ENCODE measurements at regions not wholly inside any gene's neighbourhood (a gene's known extent, or its start where the extent isn't known, plus 50 kb on each side); places are given as distances from the start of the nearest gene placed in this dataset.

DNA sequence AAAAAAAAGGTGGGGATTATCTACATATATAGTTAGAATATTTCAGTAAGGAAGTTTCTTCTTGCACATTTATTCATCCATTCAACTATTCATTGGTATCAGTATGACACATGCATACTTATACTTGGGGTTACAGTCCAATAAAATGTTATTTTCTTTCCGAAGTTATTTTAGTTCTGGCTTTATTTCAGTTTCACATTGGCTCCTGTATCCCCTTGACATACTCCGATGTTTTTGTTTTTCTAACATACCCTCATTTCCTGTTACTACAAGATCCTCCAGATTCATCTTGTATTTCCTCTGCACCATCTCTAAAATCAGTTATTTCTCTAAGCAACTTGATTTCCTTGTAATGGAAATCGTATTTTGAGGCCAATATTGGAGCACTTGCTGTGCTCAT, 435.5 kb upstream of the MON1B start:
- Mint-ChIP-seq H3K4me3 (no peak overlapping the region), H3K9me3 (peaks cover 5% of the 10 kb centered on the region), H3K27me3 (no peaks in the 10 kb centered on the region), H3K27ac (no peak overlapping the region), H3K36me3 (no peaks in the 10 kb centered on the region), H3K4me1 (no peaks in the 10 kb centered on the region)
- ATAC-seq (ENCODE audit: low read depth) (no peak), DNase-seq (no peak)
- POLR2A ChIA-PET, result no interaction called here

DNA sequence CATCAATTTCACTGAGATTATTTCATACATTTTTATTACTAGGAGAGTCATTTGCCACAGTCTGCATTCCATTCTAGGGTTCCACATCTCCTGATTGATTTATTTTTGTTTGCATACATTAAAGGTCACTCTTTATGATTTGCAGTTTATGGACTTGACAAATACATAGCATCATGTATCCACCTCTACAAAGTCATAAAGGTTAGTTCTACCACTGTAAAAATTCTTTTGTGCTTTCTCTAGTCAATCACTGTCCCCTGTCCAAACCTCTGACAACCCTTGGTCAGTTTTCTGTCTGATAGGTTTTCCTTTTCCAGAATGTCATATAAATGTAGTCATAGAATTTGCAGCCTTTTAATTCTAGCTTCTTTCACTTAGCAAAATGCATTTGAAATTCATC, 434.6 kb upstream of the MON1B start:
- DNase-seq (no peak), ATAC-seq (ENCODE audit: low read depth) (no peak)
- Mint-ChIP-seq H3K4me1 (no peaks in the 10 kb centered on the region), H3K27ac (no peak overlapping the region), H3K36me3 (no peaks in the 10 kb centered on the region), H3K4me3 (no peak overlapping the region), H3K27me3 (no peaks in the 10 kb centered on the region), H3K9me3 (peaks cover 6% of the 10 kb centered on the region)
- POLR2A ChIA-PET, result no interaction called here

DNA sequence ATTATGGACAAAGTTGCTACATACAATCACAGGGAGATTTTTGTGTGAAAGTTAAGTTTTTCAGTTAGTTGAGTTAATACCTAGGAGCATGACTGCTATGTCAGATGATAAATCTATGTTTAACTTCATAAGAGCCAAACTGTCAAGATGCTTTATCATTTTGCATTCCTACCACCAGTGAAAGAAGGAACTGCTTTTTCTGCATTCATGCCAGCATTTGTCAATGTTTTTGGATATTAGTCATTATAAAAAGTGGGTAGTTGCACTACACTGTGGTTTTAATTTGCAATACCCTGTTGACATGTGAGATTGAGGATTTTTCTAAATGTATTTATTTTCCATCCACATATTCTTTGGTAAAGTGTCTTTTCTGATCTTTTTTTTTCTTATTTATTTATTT, 434.0 kb upstream of the MON1B start:
- H3K36me3 Mint-ChIP-seq, result no peaks in the 10 kb centered on the region
- POLR2A ChIA-PET, result no interaction called here
- no peaks in the 10 kb centered on the region for H3K27me3 Mint-ChIP-seq

DNA sequence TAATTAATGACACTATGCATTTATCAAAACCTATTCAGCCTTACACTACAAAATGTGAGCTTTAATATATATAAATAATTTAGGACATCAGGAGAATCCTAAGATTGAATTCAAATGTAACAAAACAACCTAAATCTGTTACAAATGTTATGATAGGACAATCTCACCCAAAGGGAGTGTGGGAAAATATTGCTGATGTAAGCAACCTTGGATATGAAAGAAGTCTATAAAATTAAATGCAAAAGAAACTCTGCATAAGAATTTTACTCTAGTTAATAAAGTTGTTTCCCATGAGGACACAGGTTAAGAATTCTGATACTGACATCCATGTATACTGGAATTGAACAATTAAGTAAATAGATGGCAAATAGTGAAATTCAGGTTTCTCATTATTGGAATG, 424.5 kb upstream of the MON1B start:
- Mint-ChIP-seq H3K27me3 (no peaks in the 10 kb centered on the region), H3K4me3 (no peak overlapping the region), H3K9me3 (peaks cover 3% of the 10 kb centered on the region), H3K36me3 (no peaks in the 10 kb centered on the region), H3K27ac (no peak overlapping the region), H3K4me1 (no peaks in the 10 kb centered on the region)
- POLR2A ChIA-PET, result no interaction called here
- no peak for DNase-seq
- no peak for ATAC-seq (ENCODE audit: low read depth)

More for the DNA sequence above, 434.0 kb upstream of the MON1B start:
- no peaks in the 10 kb centered on the region for H3K4me1 Mint-ChIP-seq
- H3K9me3 Mint-ChIP-seq, result peaks cover 7% of the 10 kb centered on the region
- DNase-seq, result no peak
- no peak for ATAC-seq (ENCODE audit: low read depth)
- no peak overlapping the region for H3K27ac Mint-ChIP-seq
- no peak overlapping the region for H3K4me3 Mint-ChIP-seq

DNA sequence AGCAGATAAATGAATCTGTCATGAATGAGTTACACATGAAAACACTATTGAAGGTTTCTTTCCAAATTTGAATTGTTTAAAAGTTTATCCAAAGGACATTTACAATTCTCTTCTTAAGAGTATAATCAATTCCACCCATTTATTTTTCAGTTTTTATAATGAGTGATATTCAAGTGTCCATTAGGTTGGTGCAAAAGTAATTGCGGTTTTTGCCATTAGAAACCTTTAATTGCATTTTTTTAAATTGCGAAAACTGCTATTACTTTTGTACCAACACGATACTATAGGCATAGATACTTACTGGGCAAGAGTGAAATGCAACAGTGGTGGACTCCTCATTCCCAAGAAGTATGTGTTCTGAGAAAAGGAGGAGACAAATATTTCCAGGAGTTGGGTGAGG, 422.7 kb upstream of the MON1B start:
- no peaks in the 10 kb centered on the region for H3K4me1 Mint-ChIP-seq
- no peak overlapping the region for H3K4me3 Mint-ChIP-seq
- POLR2A ChIA-PET, result no interaction called here
- ATAC-seq (ENCODE audit: low read depth), result no peak
- no peaks in the 10 kb centered on the region for H3K27me3 Mint-ChIP-seq
- H3K27ac Mint-ChIP-seq, result no peak overlapping the region
- H3K36me3 Mint-ChIP-seq, result no peaks in the 10 kb centered on the region
- H3K9me3 Mint-ChIP-seq, result peaks cover 2% of the 10 kb centered on the region
- no peak for DNase-seq

DNA sequence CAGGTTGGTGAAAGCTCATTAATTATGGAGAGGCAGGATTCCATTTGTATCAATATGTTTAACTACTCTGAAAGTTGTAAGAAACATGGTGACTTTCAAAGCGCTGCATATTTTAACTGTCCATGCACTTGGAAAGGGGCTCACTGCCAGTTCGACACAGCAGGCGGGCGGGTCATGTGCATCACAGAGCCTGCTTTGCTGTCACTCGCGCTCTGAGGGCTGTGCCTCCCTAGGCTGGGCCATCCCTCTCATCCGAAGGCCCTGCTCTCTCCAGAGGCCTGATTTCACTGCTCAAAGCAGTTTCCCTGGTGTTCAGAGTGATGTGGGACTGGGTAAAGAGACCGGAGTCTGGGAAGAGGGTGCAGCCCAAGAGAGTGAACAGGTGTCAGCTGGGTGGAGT, 422.0 kb upstream of the MON1B start:
- no peaks in the 10 kb centered on the region for H3K4me1 Mint-ChIP-seq
- peaks cover 2% of the 10 kb centered on the region for H3K9me3 Mint-ChIP-seq
- H3K27me3 Mint-ChIP-seq, result no peaks in the 10 kb centered on the region
- no peak overlapping the region for H3K4me3 Mint-ChIP-seq
- DNase-seq, result no peak
- H3K27ac Mint-ChIP-seq, result no peak overlapping the region
- POLR2A ChIA-PET, result no interaction called here
- no peak for ATAC-seq (ENCODE audit: low read depth)
- H3K36me3 Mint-ChIP-seq, result no peaks in the 10 kb centered on the region

DNA sequence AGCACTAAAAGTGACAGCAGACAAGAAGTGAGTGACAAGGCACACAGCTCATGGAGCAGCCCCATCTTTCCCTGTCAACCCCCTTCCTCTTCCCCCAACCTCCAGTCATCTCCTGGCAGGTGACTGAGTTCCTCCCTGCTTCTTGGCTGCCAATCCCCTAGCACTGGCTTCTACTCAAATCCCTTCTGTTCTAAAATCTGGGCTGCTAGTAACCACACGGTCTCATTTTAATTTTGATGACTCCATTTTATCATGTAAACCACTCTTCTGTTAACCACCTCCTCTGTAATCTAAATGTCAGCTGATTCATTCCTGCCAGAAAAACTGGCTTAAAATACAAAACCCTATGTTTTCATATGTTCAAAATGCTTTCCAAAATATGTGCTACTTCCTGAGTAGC, 419.8 kb upstream of the MON1B start:
- Mint-ChIP-seq H3K4me1 (no peaks in the 10 kb centered on the region), H3K9me3 (peaks cover 1% of the 10 kb centered on the region), H3K36me3 (no peaks in the 10 kb centered on the region), H3K27me3 (no peaks in the 10 kb centered on the region), H3K27ac (no peak overlapping the region), H3K4me3 (no peak overlapping the region)
- ATAC-seq (ENCODE audit: low read depth) (no peak), DNase-seq (no peak)
- POLR2A ChIA-PET, result no interaction called here

DNA sequence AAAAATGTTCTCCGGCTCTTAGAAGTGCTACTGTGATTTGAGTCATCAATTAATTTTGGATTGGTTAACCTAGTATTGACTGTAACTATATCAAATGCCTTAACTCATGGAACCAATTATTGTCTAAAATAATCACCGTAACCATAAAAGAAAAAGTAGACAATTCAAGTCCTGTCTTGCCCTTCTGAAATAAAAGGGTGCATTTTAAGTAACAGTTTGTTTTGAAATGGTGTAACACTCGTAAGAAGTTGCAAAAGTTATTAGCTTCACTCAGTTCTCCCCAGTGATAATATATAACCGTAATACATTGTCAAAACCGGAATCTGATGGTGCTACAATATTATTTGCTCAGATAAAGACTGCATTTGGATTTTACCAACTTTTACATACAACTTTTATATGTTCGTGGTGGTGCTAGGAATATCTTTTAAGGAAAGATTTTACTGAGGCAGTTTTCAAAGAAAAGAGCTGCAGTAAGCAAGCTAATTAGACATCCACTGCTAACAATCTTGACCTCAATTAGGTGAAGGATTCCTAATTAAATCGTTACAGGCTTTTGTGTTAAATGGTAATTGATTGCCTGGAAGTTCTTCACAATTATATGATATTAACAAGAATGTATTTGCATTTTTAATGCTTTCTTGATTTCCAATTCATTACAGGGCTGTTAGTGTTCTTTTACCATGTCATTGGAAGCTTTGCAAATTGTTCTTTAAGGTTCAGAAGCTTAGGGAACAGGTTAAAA, 413.1 kb upstream of the MON1B start:
- no peak overlapping the region for H3K27ac Mint-ChIP-seq
- H3K36me3 Mint-ChIP-seq, result no peaks in the 10 kb centered on the region
- H3K4me1 Mint-ChIP-seq, result no peaks in the 10 kb centered on the region
- no peak for DNase-seq
- H3K27me3 Mint-ChIP-seq, result no peaks in the 10 kb centered on the region
- ATAC-seq (ENCODE audit: low read depth), result no peak
- H3K9me3 Mint-ChIP-seq, result peaks cover 2% of the 10 kb centered on the region
- POLR2A ChIA-PET, result no interaction called here
- no peak overlapping the region for H3K4me3 Mint-ChIP-seq

DNA sequence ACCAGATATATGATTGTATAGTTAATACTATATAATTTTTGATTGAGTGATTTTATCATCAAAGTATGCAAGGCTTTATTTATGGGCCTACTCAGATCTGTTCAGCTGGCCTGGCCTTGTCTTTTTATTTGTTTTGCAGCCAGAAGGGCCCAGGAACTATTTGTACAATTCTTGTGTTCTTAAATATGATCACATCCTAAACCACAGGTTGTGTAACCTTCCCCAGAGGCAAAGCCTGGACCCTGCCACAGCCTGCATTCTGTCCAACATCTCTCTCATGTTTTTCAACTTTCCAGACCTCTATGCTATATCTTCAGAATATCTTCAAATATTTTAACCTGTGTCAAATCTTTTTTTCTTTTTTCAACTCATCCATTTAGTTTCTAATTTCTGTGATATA, 410.4 kb upstream of the MON1B start:
- Mint-ChIP-seq H3K9me3 (peaks cover 6% of the 10 kb centered on the region), H3K4me1 (no peaks in the 10 kb centered on the region), H3K27ac (no peak overlapping the region), H3K36me3 (no peaks in the 10 kb centered on the region), H3K4me3 (no peak overlapping the region), H3K27me3 (no peaks in the 10 kb centered on the region)
- POLR2A ChIA-PET, result no interaction called here
- ATAC-seq (ENCODE audit: low read depth) (no peak), DNase-seq (no peak)

DNA sequence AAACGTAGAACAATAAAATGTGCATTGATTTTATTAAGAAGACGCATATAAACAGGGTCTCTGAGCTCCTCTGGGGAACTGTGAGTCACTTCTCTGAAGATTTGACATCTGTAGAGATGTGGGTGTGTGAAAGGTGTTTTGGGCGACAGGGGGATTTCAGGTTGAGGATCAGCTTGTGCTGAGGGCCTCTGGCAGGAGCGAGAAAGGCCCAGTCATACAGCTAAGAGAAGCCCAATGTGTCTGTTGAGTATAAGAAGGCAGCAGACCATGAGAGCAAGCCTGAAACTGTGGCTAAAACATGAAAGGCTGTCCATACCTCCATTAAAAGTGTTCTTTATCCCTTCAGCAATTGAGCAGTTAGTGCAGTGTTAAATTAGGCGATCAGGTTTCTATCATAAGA, 406.5 kb upstream of the MON1B start:
- DNase-seq, result no peak
- POLR2A ChIA-PET, result no interaction called here

DNA sequence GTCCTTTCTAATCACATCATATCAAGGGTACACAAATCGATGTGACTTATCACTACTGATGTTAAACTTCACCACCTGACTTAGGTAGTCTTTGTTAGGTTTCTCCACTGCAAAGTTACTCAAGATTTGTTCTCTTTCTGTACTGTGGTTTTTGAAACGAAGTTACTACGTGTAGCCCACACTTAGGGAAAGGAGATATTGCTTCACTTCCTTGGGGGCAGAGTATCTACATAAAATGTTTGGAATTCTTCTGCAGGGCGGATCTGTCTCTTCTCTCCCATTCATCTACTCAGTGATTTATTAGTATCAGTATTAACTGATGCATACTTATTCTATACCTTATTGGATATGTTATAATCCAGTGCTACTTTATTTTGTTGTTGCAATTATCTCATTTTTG, 403.6 kb upstream of the MON1B start:
- Mint-ChIP-seq H3K27me3 (no peaks in the 10 kb centered on the region), H3K4me1 (no peaks in the 10 kb centered on the region), H3K4me3 (no peak overlapping the region), H3K27ac (no peak overlapping the region), H3K9me3 (peaks cover 11% of the 10 kb centered on the region), H3K36me3 (no peaks in the 10 kb centered on the region)
- POLR2A ChIA-PET, result no interaction called here
- no peak for ATAC-seq (ENCODE audit: low read depth)
- DNase-seq, result no peak

More for the DNA sequence above, 406.5 kb upstream of the MON1B start:
- no peak overlapping the region for H3K27ac Mint-ChIP-seq
- no peak for ATAC-seq (ENCODE audit: low read depth)
- no peak overlapping the region for H3K4me3 Mint-ChIP-seq
- H3K4me1 Mint-ChIP-seq, result no peaks in the 10 kb centered on the region
- no peaks in the 10 kb centered on the region for H3K36me3 Mint-ChIP-seq
- H3K27me3 Mint-ChIP-seq, result no peaks in the 10 kb centered on the region
- H3K9me3 Mint-ChIP-seq, result peaks cover 12% of the 10 kb centered on the region

DNA sequence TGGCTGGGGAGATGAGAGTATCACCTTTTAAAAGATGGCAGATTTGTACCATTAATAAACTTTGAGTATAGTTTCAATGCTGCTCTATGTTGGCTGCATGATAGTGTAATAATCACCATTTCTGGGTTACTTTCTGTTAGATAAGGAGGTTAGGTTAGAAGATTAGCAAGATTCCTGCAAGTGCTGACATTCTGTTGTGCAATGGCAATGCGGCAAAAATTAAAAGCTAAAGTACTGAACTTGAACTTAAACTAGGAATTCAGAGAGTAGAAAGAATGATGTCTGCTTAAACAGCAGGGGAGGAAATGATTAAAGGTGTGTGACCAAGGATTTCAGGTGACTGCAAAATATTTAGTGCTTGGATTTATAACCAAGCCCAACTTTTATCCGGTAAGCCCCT, 399.8 kb upstream of the MON1B start:
- H3K4me3 Mint-ChIP-seq, result no peak overlapping the region
- POLR2A ChIA-PET, result no interaction called here
- H3K27ac Mint-ChIP-seq, result no peak overlapping the region
- ATAC-seq (ENCODE audit: low read depth), result no peak
- peaks cover 7% of the 10 kb centered on the region for H3K9me3 Mint-ChIP-seq
- H3K27me3 Mint-ChIP-seq, result no peaks in the 10 kb centered on the region
- no peak for DNase-seq
- no peaks in the 10 kb centered on the region for H3K36me3 Mint-ChIP-seq
- H3K4me1 Mint-ChIP-seq, result no peaks in the 10 kb centered on the region

DNA sequence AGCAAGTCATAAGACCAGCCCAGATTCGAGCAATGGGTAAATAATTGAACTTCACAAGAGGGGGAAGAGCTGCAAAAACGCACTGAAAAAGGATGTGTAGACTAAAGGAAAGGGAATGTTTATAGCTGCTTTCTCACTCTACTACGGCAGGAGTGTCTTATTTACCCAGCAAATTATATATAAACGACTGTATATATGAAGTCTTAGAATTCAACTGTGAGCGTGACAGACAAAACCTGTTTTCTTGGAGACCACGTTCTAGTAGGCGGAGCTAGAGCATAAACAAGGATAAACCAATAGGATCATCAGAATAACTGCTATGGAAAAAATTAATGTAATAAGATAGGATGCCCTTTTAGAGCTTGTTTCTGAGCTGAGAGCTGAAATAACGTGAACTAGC, 394.6 kb upstream of the MON1B start:
- no peaks in the 10 kb centered on the region for H3K27me3 Mint-ChIP-seq
- H3K27ac Mint-ChIP-seq, result no peak overlapping the region
- H3K36me3 Mint-ChIP-seq, result no peaks in the 10 kb centered on the region
- H3K4me3 Mint-ChIP-seq, result no peak overlapping the region
- H3K4me1 Mint-ChIP-seq, result no peaks in the 10 kb centered on the region
- POLR2A ChIA-PET, result no interaction called here
- ATAC-seq (ENCODE audit: low read depth) (no peak), DNase-seq (no peak)
- peaks cover 2% of the 10 kb centered on the region for H3K9me3 Mint-ChIP-seq

DNA sequence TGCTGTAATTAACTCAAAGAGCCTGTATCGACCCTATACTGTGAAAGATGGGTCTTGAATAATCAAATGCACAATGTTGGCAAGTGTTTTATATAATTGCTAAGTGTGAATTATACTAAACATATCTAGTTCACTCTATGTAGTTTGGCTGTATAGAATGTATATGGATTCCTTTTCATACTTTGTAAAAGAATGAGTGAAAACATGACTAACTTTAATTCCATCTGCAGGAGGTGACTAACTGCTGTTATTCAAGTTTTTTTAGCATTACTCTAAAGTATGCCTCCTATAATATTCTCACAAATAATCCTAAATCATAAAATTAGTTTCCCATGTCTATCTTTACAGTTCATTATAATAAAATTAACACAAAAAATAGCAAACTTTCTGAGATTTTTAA, 394.0 kb upstream of the MON1B start:
- Mint-ChIP-seq H3K36me3 (no peaks in the 10 kb centered on the region), H3K4me3 (no peak overlapping the region), H3K4me1 (no peaks in the 10 kb centered on the region), H3K27me3 (no peaks in the 10 kb centered on the region), H3K9me3 (peaks cover 4% of the 10 kb centered on the region), H3K27ac (no peak overlapping the region)
- POLR2A ChIA-PET, result no interaction called here
- ATAC-seq (ENCODE audit: low read depth), result no peak
- no peak for DNase-seq

DNA sequence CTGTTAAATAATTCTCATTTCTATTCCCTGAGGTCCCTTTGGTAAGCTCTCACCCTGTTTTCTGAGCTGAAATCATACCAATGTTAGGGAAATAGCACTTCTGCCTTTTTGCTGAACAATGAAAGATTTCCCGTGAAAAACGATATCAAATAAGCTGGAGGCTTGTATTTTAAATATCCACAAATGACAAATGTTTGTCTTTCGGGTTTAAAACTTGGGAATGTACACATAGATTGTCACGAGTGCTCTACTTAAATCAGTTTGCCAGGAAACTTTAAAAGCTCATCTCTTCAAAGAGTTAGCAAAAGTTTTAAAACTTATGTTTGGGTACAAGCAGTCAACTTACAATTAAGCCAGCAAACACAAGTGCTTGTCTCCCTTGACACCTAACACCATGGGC, 393.5 kb upstream of the MON1B start:
- Mint-ChIP-seq H3K27ac (no peak overlapping the region), H3K4me3 (no peak overlapping the region), H3K36me3 (no peaks in the 10 kb centered on the region), H3K4me1 (no peaks in the 10 kb centered on the region), H3K27me3 (no peaks in the 10 kb centered on the region), H3K9me3 (peaks cover 5% of the 10 kb centered on the region)
- ATAC-seq (ENCODE audit: low read depth) (no peak), DNase-seq (no peak)
- POLR2A ChIA-PET, result no interaction called here
